ENCODE measurements at regions not wholly inside any gene's neighbourhood (a gene's known extent, or its start where the extent isn't known, plus 50 kb on each side); places are given as distances from the start of the nearest gene placed in this dataset.

GRCh38 chr7:89926701-89927100 is 227.6 kb upstream of the STEAP1 start:
- H3K4me3 ChIP-seq (replicated peaks; ENCODE audit: low read depth, low read length): no peak overlapping the region
- no peak for DNase-seq (ENCODE audit: low read depth)
- no peak for TF ChIP-seq CTCF (IDR thresholded peaks at IDR 0.05; ENCODE audit: low read length, missing control alignments)

- no peak overlapping the region for H3K4me3 ChIP-seq (replicated peaks; ENCODE audit: low read depth, low read length)
- DNase-seq (ENCODE audit: low read depth): no peak
- TF ChIP-seq CTCF (IDR thresholded peaks at IDR 0.05; ENCODE audit: low read length, missing control alignments): no peak
Observed at GRCh38 chr7:89927762-89928161, 226.5 kb upstream of the STEAP1 start.

- no peak for DNase-seq (ENCODE audit: low read depth)
- TF ChIP-seq CTCF (IDR thresholded peaks at IDR 0.05; ENCODE audit: low read length, missing control alignments): no peak
- H3K4me3 ChIP-seq (replicated peaks; ENCODE audit: low read depth, low read length): no peak overlapping the region
Observed at GRCh38 chr7:89928451-89928850, 225.8 kb upstream of the STEAP1 start.

- TF ChIP-seq CTCF (IDR thresholded peaks at IDR 0.05; ENCODE audit: low read length, missing control alignments): no peak
- no peak for DNase-seq (ENCODE audit: low read depth)
Observed at GRCh38 chr7:89934101-89934500, 220.2 kb upstream of the STEAP1 start.

GRCh38 chr7:89943525-89944050 is 210.7 kb upstream of the STEAP1 start:
- no peak overlapping the region for H3K4me3 ChIP-seq (replicated peaks; ENCODE audit: low read depth, low read length)
- no peak for DNase-seq (ENCODE audit: low read depth)
- TF ChIP-seq CTCF (IDR thresholded peaks at IDR 0.05; ENCODE audit: low read length, missing control alignments): no peak

More at GRCh38 chr7:89934101-89934500, 220.2 kb upstream of the STEAP1 start:
- H3K4me3 ChIP-seq (replicated peaks; ENCODE audit: low read depth, low read length): no peak overlapping the region

GRCh38 chr7:89958525-89959068 is 195.7 kb upstream of the STEAP1 start:
- TF ChIP-seq CTCF (IDR thresholded peaks at IDR 0.05; ENCODE audit: low read length, missing control alignments): no peak
- no peak overlapping the region for H3K4me3 ChIP-seq (replicated peaks; ENCODE audit: low read depth, low read length)
- DNase-seq (ENCODE audit: low read depth): no peak

- no peak for DNase-seq (ENCODE audit: low read depth)
- H3K4me3 ChIP-seq (replicated peaks; ENCODE audit: low read depth, low read length): no peak overlapping the region
- TF ChIP-seq CTCF (IDR thresholded peaks at IDR 0.05; ENCODE audit: low read length, missing control alignments): no peak
Observed at GRCh38 chr7:89966067-89966664, 188.1 kb upstream of the STEAP1 start.

Measured in fibroblast of pulmonary artery (primary cell).